Posterior cingulate gyrus (tissue), 11 donors: ENCODE measurements at regions not wholly inside any gene's neighbourhood (a gene's known extent, or its start where the extent isn't known, plus 50 kb on each side); places are given as distances from the start of the nearest gene placed in this dataset.
"Not testable (repeated sequence)": the region's sequence is repeated elsewhere in the genome, so short reads cannot be mapped to it uniquely, and the experiment has no call there.

Source experiments
- DNase-seq, 10 donors: peaks; one replicate each; pipeline versions ENCODE4 v3.0.0 to v3.0.0-alpha.2; 2020 to 2021; ENCODE audit warnings: mixed read lengths in 3 of 10
- intact Hi-C: fragments of 100-400 bp; cut with DNase I; formaldehyde crosslinking; loops from one replicate; pipeline ENCODE4 v1.15.1; 2023

- intact Hi-C loops = no loop called here
- no peak for DNase-seq
Observed at GRCh38 chr7:17109020-17109419, 189.4 kb upstream of the AHR start.

GRCh38 chr7:17113770-17114169 is 184.7 kb upstream of the AHR start:
- intact Hi-C loops, DNase-seq: not testable (repeated sequence)

- no peak for DNase-seq
- intact Hi-C loops = no loop called here
Observed at GRCh38 chr7:17118412-17118811, 180.0 kb upstream of the AHR start.

- intact Hi-C loops = no loop called here
Observed at GRCh38 chr7:17120756-17121155, 177.7 kb upstream of the AHR start.

GRCh38 chr7:17121671-17122070 is 176.8 kb upstream of the AHR start:
- no peak for DNase-seq
- intact Hi-C loops = no loop called here

More at GRCh38 chr7:17120756-17121155, 177.7 kb upstream of the AHR start:
- no peak for DNase-seq

GRCh38 chr7:17123020-17123419 is 175.4 kb upstream of the AHR start:
- intact Hi-C loops = no loop called here
- DNase-seq = no peak

GRCh38 chr7:17126413-17127268 is 171.8 kb upstream of the AHR start:
- intact Hi-C loops = no loop called here
- no peak for DNase-seq

- intact Hi-C loops = no loop called here
- no peak for DNase-seq
Observed at GRCh38 chr7:17129218-17129617, 169.2 kb upstream of the AHR start.

GRCh38 chr7:17130281-17131059 is 168.0 kb upstream of the AHR start:
- no peak for DNase-seq
- intact Hi-C loops = no loop called here

GRCh38 chr7:17131060-17131345 is 167.4 kb upstream of the AHR start:
- no peak for DNase-seq
- intact Hi-C loops = no loop called here

- DNase-seq = peak in 1 of 10 donors; percentile 65
Observed at GRCh38 chr7:17131983-17132655, 166.3 kb upstream of the AHR start.

GRCh38 chr7:17132726-17133125 is 165.7 kb upstream of the AHR start:
- no peak for DNase-seq
- intact Hi-C loops = no loop called here

More at GRCh38 chr7:17131983-17132655, 166.3 kb upstream of the AHR start:
- intact Hi-C loops = no loop called here

GRCh38 chr7:17133977-17134376 is 164.5 kb upstream of the AHR start:
- no peak for DNase-seq
- intact Hi-C loops = no loop called here

- intact Hi-C loops = no loop called here
Observed at GRCh38 chr7:17134786-17135185, 163.7 kb upstream of the AHR start.

GRCh38 chr7:17136126-17136525 is 162.3 kb upstream of the AHR start:
- intact Hi-C loops = no loop called here
- DNase-seq = no peak

More at GRCh38 chr7:17134786-17135185, 163.7 kb upstream of the AHR start:
- DNase-seq = no peak

- intact Hi-C loops = no loop called here
Observed at GRCh38 chr7:17139081-17139480, 159.4 kb upstream of the AHR start.

GRCh38 chr7:17140406-17140805 is 158.0 kb upstream of the AHR start:
- intact Hi-C loops = loop anchor here (10.0 kb wide), 1 partner anchor 164 kb away; no protein-coding TSS in a partner anchor
- no peak for DNase-seq

More at GRCh38 chr7:17139081-17139480, 159.4 kb upstream of the AHR start:
- no peak for DNase-seq

- no peak for DNase-seq
- intact Hi-C loops = loop anchor here (10.0 kb wide), 1 partner anchor 162 kb away; no protein-coding TSS in a partner anchor
Observed at GRCh38 chr7:17142831-17143541, 155.5 kb upstream of the AHR start.

GRCh38 chr7:17144322-17144721 is 154.1 kb upstream of the AHR start:
- intact Hi-C loops = loop anchor here (10.0 kb wide), 1 partner anchor 160 kb away; no protein-coding TSS in a partner anchor
- DNase-seq = no peak

GRCh38 chr7:17146621-17147020 is 151.8 kb upstream of the AHR start:
- DNase-seq = no peak
- intact Hi-C loops = loop anchor here (10.0 kb wide), 1 partner anchor 158 kb away; no protein-coding TSS in a partner anchor
